IMR-90 (cell line): ENCODE measurements at regions not wholly inside any gene's neighbourhood (a gene's known extent, or its start where the extent isn't known, plus 50 kb on each side); places are given as distances from the start of the nearest gene placed in this dataset.

Source experiments
- BHLHE40 ChIP-seq: fragments of 150-350 bp; IDR thresholded peaks from 2 replicates; pipeline ENCODE4 v1.6.1; 2016; ENCODE audit warnings: mild to moderate bottlenecking, low read depth, low read length
- CEBPB ChIP-seq: IDR thresholded peaks from 2 replicates; pipeline ENCODE4 v1.6.1; 2012; ENCODE audit warnings: low read depth, low read length, improper control_type of control experiment
- FOS ChIP-seq: fragments of 150-350 bp; IDR thresholded peaks from 2 replicates; pipeline ENCODE4 v1.6.1; 2016; ENCODE audit warnings: low read depth, low read length
- MAZ ChIP-seq: IDR thresholded peaks from 2 replicates; pipeline ENCODE4 v1.6.1; 2012; ENCODE audit warnings: low read depth, mild to moderate bottlenecking, low read length, improper control_type of control experiment, moderate library complexity, borderline replicate concordance
- MXI1 ChIP-seq: IDR thresholded peaks from 2 replicates; pipeline ENCODE4 v1.6.1; 2012; ENCODE audit warnings: low read depth, mild to moderate bottlenecking, low read length, moderate library complexity, borderline replicate concordance
- NFE2L2 ChIP-seq: fragments of 150-350 bp; IDR thresholded peaks from 2 replicates; pipeline ENCODE4 v1.6.1; 2016; ENCODE audit warnings: low read depth, mild to moderate bottlenecking, low read length
- POLR2A ChIP-seq: IDR thresholded peaks from 2 replicates; pipeline ENCODE4 v1.6.1; 2012; ENCODE audit warnings: mild to moderate bottlenecking, low read depth, low read length
- RCOR1 ChIP-seq: IDR thresholded peaks from 2 replicates; pipeline ENCODE4 v1.6.1; 2012; ENCODE audit warnings: mild to moderate bottlenecking, low read length, improper control_type of control experiment; ENCODE audit not compliant: insufficient replicate concordance
- RFX5 ChIP-seq: IDR thresholded peaks from 2 replicates; pipeline ENCODE4 v1.8.0; 2012; ENCODE audit warnings: low read depth, mild to moderate bottlenecking, low read length, moderate library complexity
- SMC3 ChIP-seq: fragments of 150-350 bp; IDR thresholded peaks from 2 replicates; pipeline ENCODE4 v1.6.1; 2016; ENCODE audit warnings: low read depth, mild to moderate bottlenecking, antibody characterized with exemption, low read length, moderate library complexity
- TF ChIP-seq, protein P1 (sequence below): conservative IDR thresholded peaks from 2 replicates; pipeline ENCODE4 v1.5.1; 2012; ENCODE audit warnings: mild to moderate bottlenecking, low read depth, low read length, improper control_type of control experiment
- TF ChIP-seq, protein P2 (sequence below): fragments of 150-350 bp; IDR thresholded peaks from 2 replicates; pipeline ENCODE4 v1.6.1; 2016; ENCODE audit warnings: low read depth, mild to moderate bottlenecking, low read length, moderate library complexity, borderline replicate concordance

DNA sequence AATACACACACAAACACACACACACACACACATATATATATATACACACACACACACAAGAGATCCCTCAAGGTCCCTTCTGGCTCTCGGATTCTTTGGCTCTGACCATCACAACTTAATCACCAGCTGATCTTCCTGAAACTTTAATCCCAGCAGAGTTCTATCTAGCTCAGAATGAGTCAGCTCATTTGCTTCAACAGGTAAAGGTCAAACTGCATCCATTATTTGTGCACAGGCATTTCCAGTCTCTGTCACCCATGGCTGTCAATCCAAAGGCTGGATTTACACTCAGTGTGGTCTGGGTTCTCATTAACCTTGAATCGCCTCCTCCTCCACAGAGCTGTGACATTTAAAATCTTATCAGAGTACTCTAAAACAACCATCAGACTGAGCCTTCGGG is 113.3 kb upstream of the TMPO start:
- TF ChIP-seq, protein P1, sequence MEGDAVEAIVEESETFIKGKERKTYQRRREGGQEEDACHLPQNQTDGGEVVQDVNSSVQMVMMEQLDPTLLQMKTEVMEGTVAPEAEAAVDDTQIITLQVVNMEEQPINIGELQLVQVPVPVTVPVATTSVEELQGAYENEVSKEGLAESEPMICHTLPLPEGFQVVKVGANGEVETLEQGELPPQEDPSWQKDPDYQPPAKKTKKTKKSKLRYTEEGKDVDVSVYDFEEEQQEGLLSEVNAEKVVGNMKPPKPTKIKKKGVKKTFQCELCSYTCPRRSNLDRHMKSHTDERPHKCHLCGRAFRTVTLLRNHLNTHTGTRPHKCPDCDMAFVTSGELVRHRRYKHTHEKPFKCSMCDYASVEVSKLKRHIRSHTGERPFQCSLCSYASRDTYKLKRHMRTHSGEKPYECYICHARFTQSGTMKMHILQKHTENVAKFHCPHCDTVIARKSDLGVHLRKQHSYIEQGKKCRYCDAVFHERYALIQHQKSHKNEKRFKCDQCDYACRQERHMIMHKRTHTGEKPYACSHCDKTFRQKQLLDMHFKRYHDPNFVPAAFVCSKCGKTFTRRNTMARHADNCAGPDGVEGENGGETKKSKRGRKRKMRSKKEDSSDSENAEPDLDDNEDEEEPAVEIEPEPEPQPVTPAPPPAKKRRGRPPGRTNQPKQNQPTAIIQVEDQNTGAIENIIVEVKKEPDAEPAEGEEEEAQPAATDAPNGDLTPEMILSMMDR: no peak
- TF ChIP-seq BHLHE40: no peak
- no peak for TF ChIP-seq POLR2A
- TF ChIP-seq, protein P2, sequence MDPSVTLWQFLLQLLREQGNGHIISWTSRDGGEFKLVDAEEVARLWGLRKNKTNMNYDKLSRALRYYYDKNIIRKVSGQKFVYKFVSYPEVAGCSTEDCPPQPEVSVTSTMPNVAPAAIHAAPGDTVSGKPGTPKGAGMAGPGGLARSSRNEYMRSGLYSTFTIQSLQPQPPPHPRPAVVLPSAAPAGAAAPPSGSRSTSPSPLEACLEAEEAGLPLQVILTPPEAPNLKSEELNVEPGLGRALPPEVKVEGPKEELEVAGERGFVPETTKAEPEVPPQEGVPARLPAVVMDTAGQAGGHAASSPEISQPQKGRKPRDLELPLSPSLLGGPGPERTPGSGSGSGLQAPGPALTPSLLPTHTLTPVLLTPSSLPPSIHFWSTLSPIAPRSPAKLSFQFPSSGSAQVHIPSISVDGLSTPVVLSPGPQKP: no peak
- TF ChIP-seq CEBPB: no peak
- TF ChIP-seq NFE2L2: peak; percentile 60; the same call in 1 of the 2 replicates
- TF ChIP-seq RCOR1: no peak
- TF ChIP-seq FOS: no peak
- TF ChIP-seq RFX5: no peak
- TF ChIP-seq SMC3: no peak
- TF ChIP-seq MAZ: no peak
- no peak for TF ChIP-seq MXI1
